ENCODE measurements at regions not wholly inside any gene's neighbourhood (a gene's known extent, or its start where the extent isn't known, plus 50 kb on each side); places are given as distances from the start of the nearest gene placed in this dataset.

DNA sequence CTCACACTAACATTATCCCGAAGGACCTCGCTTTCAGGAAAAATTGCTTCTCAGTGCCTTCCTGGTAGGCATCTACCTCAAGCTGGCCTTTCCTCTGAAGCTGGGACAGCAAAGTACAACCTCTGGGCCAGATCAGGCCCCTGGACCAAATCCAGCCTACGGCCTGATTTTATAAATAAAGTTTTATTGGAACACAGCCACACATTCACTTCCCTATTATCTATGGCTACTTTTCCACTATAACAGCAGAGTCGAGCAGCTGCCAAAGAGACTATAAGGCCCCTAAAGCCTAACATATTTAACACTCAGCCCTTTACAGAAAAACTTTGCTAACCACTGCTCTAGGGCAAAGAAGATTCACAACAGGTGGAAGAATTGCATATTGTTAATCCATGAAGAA, 554.3 kb downstream of the NTRK3 start:
- TF ChIP-seq, protein P1, sequence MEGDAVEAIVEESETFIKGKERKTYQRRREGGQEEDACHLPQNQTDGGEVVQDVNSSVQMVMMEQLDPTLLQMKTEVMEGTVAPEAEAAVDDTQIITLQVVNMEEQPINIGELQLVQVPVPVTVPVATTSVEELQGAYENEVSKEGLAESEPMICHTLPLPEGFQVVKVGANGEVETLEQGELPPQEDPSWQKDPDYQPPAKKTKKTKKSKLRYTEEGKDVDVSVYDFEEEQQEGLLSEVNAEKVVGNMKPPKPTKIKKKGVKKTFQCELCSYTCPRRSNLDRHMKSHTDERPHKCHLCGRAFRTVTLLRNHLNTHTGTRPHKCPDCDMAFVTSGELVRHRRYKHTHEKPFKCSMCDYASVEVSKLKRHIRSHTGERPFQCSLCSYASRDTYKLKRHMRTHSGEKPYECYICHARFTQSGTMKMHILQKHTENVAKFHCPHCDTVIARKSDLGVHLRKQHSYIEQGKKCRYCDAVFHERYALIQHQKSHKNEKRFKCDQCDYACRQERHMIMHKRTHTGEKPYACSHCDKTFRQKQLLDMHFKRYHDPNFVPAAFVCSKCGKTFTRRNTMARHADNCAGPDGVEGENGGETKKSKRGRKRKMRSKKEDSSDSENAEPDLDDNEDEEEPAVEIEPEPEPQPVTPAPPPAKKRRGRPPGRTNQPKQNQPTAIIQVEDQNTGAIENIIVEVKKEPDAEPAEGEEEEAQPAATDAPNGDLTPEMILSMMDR (IDR thresholded peaks at IDR 0.05) = no peak
- no peak for TF ChIP-seq POLR2A (IDR thresholded peaks at IDR 0.05)
